ENCODE measurements at regions not wholly inside any gene's neighbourhood (a gene's known extent, or its start where the extent isn't known, plus 50 kb on each side); places are given as distances from the start of the nearest gene placed in this dataset.

- no peak for TF ChIP-seq CTCF (conservative IDR thresholded peaks at IDR 0.05; ENCODE audit: low read depth)
- no peak overlapping the region for H3K27ac ChIP-seq
- ChIA-PET CTCF (interaction anchor here (0.6 to 0.7 kb wide), 2 partner anchors 92 to 865 kb away, joined by 3 to 4 read pairs; no protein-coding TSS in a partner anchor), POLR2A (ENCODE audit: low non-redundant PET) (no interaction called here)
- no peak for DNase-seq (ENCODE audit: low spot score)
Measured at GRCh38 chr4:59223292-59223941, 1976.7 kb upstream of the ADGRL3 start.

- H3K27ac ChIP-seq: no peak overlapping the region
- DNase-seq (ENCODE audit: low spot score): no peak
- TF ChIP-seq CTCF (conservative IDR thresholded peaks at IDR 0.05; ENCODE audit: low read depth): no peak
- ChIA-PET POLR2A (ENCODE audit: low non-redundant PET) (no interaction called here), CTCF (no interaction called here)
Measured at GRCh38 chr4:59238212-59238611, 1961.9 kb upstream of the ADGRL3 start.

GRCh38 chr4:59240011-59240410 lies 1960.1 kb upstream of the ADGRL3 start:
- no peak for TF ChIP-seq CTCF (conservative IDR thresholded peaks at IDR 0.05; ENCODE audit: low read depth)
- POLR2A ChIA-PET (ENCODE audit: low non-redundant PET): no interaction called here
- H3K27ac ChIP-seq: no peak overlapping the region
- DNase-seq (ENCODE audit: low spot score): no peak
- CTCF ChIA-PET: no interaction called here

- ChIA-PET CTCF (interaction anchor here (0.7 kb wide), 1 partner anchor 106 kb away, joined by 3 read pairs; no protein-coding TSS in a partner anchor), POLR2A (ENCODE audit: low non-redundant PET) (no interaction called here)
- no peak for DNase-seq (ENCODE audit: low spot score)
- TF ChIP-seq CTCF (conservative IDR thresholded peaks at IDR 0.05; ENCODE audit: low read depth): no peak
- no peak overlapping the region for H3K27ac ChIP-seq
Measured at GRCh38 chr4:59243038-59243437, 1957.1 kb upstream of the ADGRL3 start.

- POLR2A ChIA-PET (ENCODE audit: low non-redundant PET): no interaction called here
- H3K27ac ChIP-seq: no peak overlapping the region
- peak; percentile 51 for TF ChIP-seq CTCF (conservative IDR thresholded peaks at IDR 0.05; ENCODE audit: low read depth)
- CTCF ChIA-PET: interaction anchor here (0.6 to 0.9 kb wide), 4 partner anchors 10 to 687 kb away, joined by 3 read pairs; no protein-coding TSS in a partner anchor
- DNase-seq (ENCODE audit: low spot score): peak; percentile 5
Measured at GRCh38 chr4:59247032-59247431, 1953.1 kb upstream of the ADGRL3 start.

- DNase-seq (ENCODE audit: low spot score): no peak
- TF ChIP-seq CTCF (conservative IDR thresholded peaks at IDR 0.05; ENCODE audit: low read depth): no peak
- H3K27ac ChIP-seq: no peak overlapping the region
- CTCF ChIA-PET: interaction anchor here (0.7 to 1.2 kb wide), 2 partner anchors 32 to 590 kb away, joined by 3 read pairs; no protein-coding TSS in a partner anchor
- POLR2A ChIA-PET (ENCODE audit: low non-redundant PET): no interaction called here
Measured at GRCh38 chr4:59248313-59248712, 1951.8 kb upstream of the ADGRL3 start.

Measured in RWPE1 (cell line).